ENCODE measurements at regions not wholly inside any gene's neighbourhood (a gene's known extent, or its start where the extent isn't known, plus 50 kb on each side); places are given as distances from the start of the nearest gene placed in this dataset.

GRCh38 chr5:163815240-163815791, 309.9 kb downstream of the MAT2B start:
- DNase-seq, result no peak
- Mint-ChIP-seq H3K27ac (no peak overlapping the region), H3K36me3 (peaks cover 0 to 5% of the 10 kb centered on the region in 2 donors), H3K27me3 (no peaks in the 10 kb centered on the region), H3K4me3 (no peak overlapping the region), H3K9me3 (peaks cover 5 to 9% of the 10 kb centered on the region in 2 donors), H3K4me1 (peaks cover 0 to 3% of the 10 kb centered on the region in 2 donors)
- ATAC-seq (replicated peaks), result no peak

- H3K36me3 Mint-ChIP-seq, result peaks cover 2 to 9% of the 10 kb centered on the region in 2 donors
- H3K9me3 Mint-ChIP-seq, result peaks cover 9 to 18% of the 10 kb centered on the region in 2 donors
- no peak overlapping the region for H3K27ac Mint-ChIP-seq
- H3K27me3 Mint-ChIP-seq, result no peaks in the 10 kb centered on the region
- no peak overlapping the region for H3K4me3 Mint-ChIP-seq
- no peak for DNase-seq
- H3K4me1 Mint-ChIP-seq, result no peaks in the 10 kb centered on the region
- no peak for ATAC-seq (replicated peaks)
Measured at GRCh38 chr5:163821142-163821541, 315.7 kb downstream of the MAT2B start.

DNA sequence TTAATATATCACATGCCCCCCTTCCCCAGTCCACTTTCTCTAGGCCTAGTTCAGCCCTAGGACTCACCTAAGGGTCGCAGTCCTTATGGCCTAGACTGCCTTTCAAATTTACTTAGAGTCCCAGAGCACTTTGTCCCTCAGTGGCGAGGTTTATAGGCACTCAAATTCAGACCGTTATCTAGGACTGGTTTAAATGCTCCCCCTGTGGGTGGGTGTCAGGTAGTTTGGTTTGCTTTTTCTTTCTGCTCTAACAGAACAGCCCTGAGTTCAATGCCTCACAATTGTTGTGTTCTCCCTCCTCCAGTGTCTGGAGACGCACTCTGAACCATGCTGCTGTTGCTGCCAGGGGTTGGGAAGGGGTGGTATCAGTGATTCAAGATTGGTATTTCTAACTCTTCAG, 317.1 kb downstream of the MAT2B start:
- Mint-ChIP-seq H3K36me3 (peaks cover 2 to 9% of the 10 kb centered on the region in 2 donors), H3K4me3 (no peak overlapping the region), H3K9me3 (peaks cover 9 to 14% of the 10 kb centered on the region in 2 donors), H3K4me1 (no peaks in the 10 kb centered on the region), H3K27me3 (no peaks in the 10 kb centered on the region), H3K27ac (peak overlapping the region; percentile 33)
- ATAC-seq (replicated peaks) (no peak), DNase-seq (no peak)

GRCh38 chr5:163825661-163826060, 320.2 kb downstream of the MAT2B start:
- no peak overlapping the region for H3K27ac Mint-ChIP-seq
- H3K9me3 Mint-ChIP-seq, result peaks cover 4 to 7% of the 10 kb centered on the region in 2 donors
- no peak for ATAC-seq (replicated peaks)
- H3K27me3 Mint-ChIP-seq, result no peaks in the 10 kb centered on the region
- peaks cover under 1 to 2% of the 10 kb centered on the region in 2 donors for H3K36me3 Mint-ChIP-seq
- no peak overlapping the region for H3K4me3 Mint-ChIP-seq
- peaks cover under 1 to 2% of the 10 kb centered on the region in 2 donors for H3K4me1 Mint-ChIP-seq
- no peak for DNase-seq

DNA sequence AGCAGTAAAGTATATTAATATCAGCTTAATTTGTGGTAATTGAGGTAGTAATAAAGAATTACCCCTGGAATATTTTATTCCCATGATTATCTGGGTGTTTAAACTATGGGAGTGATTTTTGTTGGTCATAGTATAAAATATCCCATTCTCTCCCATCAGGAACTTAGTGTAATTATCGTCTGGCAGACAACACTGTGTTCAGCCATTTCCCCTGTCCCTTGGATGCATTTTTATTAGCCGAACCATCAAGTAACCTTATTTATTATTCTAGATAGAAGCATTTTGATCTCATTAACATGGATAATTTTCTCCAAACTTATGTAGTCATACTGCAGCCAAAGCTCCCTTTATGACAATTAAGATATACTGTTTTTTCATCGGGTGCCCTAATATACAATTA, 320.8 kb downstream of the MAT2B start:
- H3K36me3 Mint-ChIP-seq, result peaks cover 0 to 5% of the 10 kb centered on the region in 2 donors
- H3K9me3 Mint-ChIP-seq, result peaks cover 1 to 4% of the 10 kb centered on the region in 2 donors
- peaks cover 4 to 6% of the 10 kb centered on the region in 2 donors for H3K4me1 Mint-ChIP-seq
- H3K27ac Mint-ChIP-seq, result no peak overlapping the region
- ATAC-seq (replicated peaks) (no peak), DNase-seq (no peak)
- no peak overlapping the region for H3K4me3 Mint-ChIP-seq
- H3K27me3 Mint-ChIP-seq, result no peaks in the 10 kb centered on the region

- H3K27me3 Mint-ChIP-seq, result no peaks in the 10 kb centered on the region
- H3K4me1 Mint-ChIP-seq, result peaks cover 8 to 19% of the 10 kb centered on the region in 2 donors
- ATAC-seq (replicated peaks) (no peak), DNase-seq (no peak)
- H3K27ac Mint-ChIP-seq, result no peak overlapping the region
- H3K36me3 Mint-ChIP-seq, result peaks cover 0 to 3% of the 10 kb centered on the region in 2 donors
- no peak overlapping the region for H3K4me3 Mint-ChIP-seq
- H3K9me3 Mint-ChIP-seq, result peaks cover 0 to 5% of the 10 kb centered on the region in 2 donors
Measured at GRCh38 chr5:163832155-163832554, 326.7 kb downstream of the MAT2B start.

DNA sequence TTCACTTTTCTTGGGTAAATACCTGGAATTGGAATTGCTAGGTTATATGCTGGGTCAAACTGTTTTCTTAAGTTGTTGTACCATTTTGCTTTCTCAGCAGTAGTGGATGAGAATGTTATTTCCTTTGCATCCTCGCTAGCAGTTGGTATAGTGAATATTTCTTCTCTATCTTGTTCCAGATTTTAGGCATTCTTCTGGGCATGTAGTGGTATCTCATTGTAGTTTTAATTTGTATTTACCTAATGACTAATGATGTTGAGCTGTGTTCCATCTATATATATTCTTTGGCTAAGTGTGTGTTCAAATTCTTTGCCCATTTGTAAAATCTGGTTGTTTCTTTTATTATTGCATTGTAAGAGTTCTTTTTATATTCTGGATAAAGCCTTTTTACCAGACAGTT, 333.3 kb downstream of the MAT2B start:
- H3K4me3 Mint-ChIP-seq, result no peak overlapping the region
- ATAC-seq (replicated peaks) (no peak), DNase-seq (no peak)

DNA sequence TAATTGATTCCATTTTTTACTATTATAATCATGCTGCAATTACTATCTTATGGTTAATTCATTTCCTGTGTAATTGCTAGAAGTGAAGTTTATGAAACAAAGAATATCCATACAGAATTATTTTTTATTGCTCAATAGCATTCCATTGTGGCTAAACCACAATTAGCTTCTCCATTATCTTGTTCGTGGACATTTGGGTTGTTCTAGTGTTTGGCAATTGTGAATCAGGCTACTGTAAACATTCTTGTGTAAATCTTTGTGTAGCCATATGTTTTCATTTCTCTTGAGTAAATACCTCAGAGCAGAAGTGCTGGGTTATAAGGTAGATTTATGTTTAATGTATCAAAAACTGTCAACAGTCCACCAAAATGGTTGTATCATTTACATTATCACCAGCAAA, 341.1 kb downstream of the MAT2B start:
- Mint-ChIP-seq H3K36me3 (peaks cover 0 to 2% of the 10 kb centered on the region in 2 donors), H3K9me3 (peaks cover 0 to 4% of the 10 kb centered on the region in 2 donors), H3K27me3 (no peaks in the 10 kb centered on the region), H3K27ac (no peak overlapping the region), H3K4me1 (no peaks in the 10 kb centered on the region), H3K4me3 (no peak overlapping the region)
- ATAC-seq (replicated peaks) (no peak), DNase-seq (no peak)

More for the DNA sequence above, 333.3 kb downstream of the MAT2B start:
- Mint-ChIP-seq H3K36me3 (no peaks in the 10 kb centered on the region), H3K27me3 (no peaks in the 10 kb centered on the region), H3K27ac (no peak overlapping the region), H3K4me1 (peaks cover 2 to 7% of the 10 kb centered on the region in 2 donors), H3K9me3 (peaks cover 0 to 2% of the 10 kb centered on the region in 2 donors)

GRCh38 chr5:163855754-163856153, 350.3 kb downstream of the MAT2B start:
- Mint-ChIP-seq H3K9me3 (peaks cover 20 to 28% of the 10 kb centered on the region in 2 donors), H3K27me3 (no peaks in the 10 kb centered on the region), H3K36me3 (peaks cover 6 to 23% of the 10 kb centered on the region in 2 donors), H3K4me3 (no peak overlapping the region), H3K4me1 (no peaks in the 10 kb centered on the region), H3K27ac (no peak overlapping the region)
- no peak for DNase-seq
- no peak for ATAC-seq (replicated peaks)

GRCh38 chr5:163861670-163862069, 356.3 kb downstream of the MAT2B start:
- Mint-ChIP-seq H3K27ac (no peak overlapping the region), H3K9me3 (peaks cover 4 to 9% of the 10 kb centered on the region in 2 donors), H3K4me3 (no peak overlapping the region), H3K4me1 (no peaks in the 10 kb centered on the region), H3K36me3 (peaks cover 0 to 3% of the 10 kb centered on the region in 2 donors), H3K27me3 (peaks cover 0 to 4% of the 10 kb centered on the region in 2 donors)
- ATAC-seq (replicated peaks) (no peak), DNase-seq (no peak)

DNA sequence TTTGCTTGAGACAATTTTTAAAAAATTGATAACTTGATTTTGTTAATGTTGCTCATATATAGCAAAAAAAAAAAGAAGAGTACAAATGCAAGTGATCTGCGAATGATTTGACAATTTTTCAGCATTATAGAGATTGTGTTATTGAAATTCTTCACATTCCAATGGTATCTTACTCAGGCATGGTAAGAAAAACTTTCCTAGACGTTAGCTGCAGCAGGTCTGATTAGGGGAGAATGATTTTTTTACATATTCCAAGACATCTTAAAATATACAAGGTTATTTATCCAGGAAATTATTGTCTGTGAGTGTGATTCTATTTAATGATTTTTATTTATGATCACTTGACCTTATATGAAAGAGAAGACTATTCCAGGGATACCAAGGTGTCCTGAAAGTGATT, 361.9 kb downstream of the MAT2B start:
- Mint-ChIP-seq H3K4me1 (no peaks in the 10 kb centered on the region), H3K4me3 (no peak overlapping the region), H3K27ac (no peak overlapping the region), H3K27me3 (peaks cover 0 to 8% of the 10 kb centered on the region in 2 donors), H3K36me3 (no peaks in the 10 kb centered on the region), H3K9me3 (peaks cover 0 to 2% of the 10 kb centered on the region in 2 donors)
- DNase-seq (no peak), ATAC-seq (replicated peaks) (no peak)

GRCh38 chr5:163867738-163868137, 362.3 kb downstream of the MAT2B start:
- ATAC-seq (replicated peaks) (no peak), DNase-seq (no peak)
- H3K36me3 Mint-ChIP-seq, result no peaks in the 10 kb centered on the region
- peaks cover 0 to 2% of the 10 kb centered on the region in 2 donors for H3K9me3 Mint-ChIP-seq
- H3K4me3 Mint-ChIP-seq, result no peak overlapping the region
- H3K27me3 Mint-ChIP-seq, result peaks cover 0 to 8% of the 10 kb centered on the region in 2 donors
- H3K4me1 Mint-ChIP-seq, result no peaks in the 10 kb centered on the region
- no peak overlapping the region for H3K27ac Mint-ChIP-seq

- DNase-seq (no peak), ATAC-seq (replicated peaks) (no peak)
- no peak overlapping the region for H3K27ac Mint-ChIP-seq
- peaks cover 0 to 2% of the 10 kb centered on the region in 2 donors for H3K9me3 Mint-ChIP-seq
- H3K27me3 Mint-ChIP-seq, result peaks cover 0 to 8% of the 10 kb centered on the region in 2 donors
- H3K36me3 Mint-ChIP-seq, result no peaks in the 10 kb centered on the region
- H3K4me1 Mint-ChIP-seq, result peaks cover 0 to 2% of the 10 kb centered on the region in 2 donors
- H3K4me3 Mint-ChIP-seq, result no peak overlapping the region
Measured at GRCh38 chr5:163869581-163869980, 364.2 kb downstream of the MAT2B start.

DNA sequence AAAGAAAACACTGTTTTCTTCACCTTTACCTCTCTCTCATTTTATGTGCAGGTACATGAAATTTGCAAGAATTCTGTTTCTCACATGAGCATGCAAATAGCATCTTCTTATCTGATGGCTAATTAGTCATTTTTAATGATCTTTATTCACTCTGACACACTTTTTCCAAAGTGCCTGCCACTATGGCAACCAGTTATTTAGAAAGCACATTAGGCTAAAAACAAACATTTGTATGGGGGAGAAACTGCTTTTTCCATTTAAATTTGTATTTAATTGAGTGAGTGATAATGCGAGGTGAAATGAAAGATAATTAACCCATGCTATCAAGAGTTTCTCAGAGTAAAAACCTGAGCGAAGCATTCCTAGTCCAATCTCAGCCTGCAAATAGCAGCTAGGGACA, 365.0 kb downstream of the MAT2B start:
- DNase-seq (no peak), ATAC-seq (replicated peaks) (no peak)
- peaks cover 0 to 4% of the 10 kb centered on the region in 2 donors for H3K27me3 Mint-ChIP-seq
- peaks cover 0 to 2% of the 10 kb centered on the region in 2 donors for H3K4me1 Mint-ChIP-seq
- H3K36me3 Mint-ChIP-seq, result no peaks in the 10 kb centered on the region
- H3K4me3 Mint-ChIP-seq, result no peak overlapping the region
- H3K9me3 Mint-ChIP-seq, result no peaks in the 10 kb centered on the region
- no peak overlapping the region for H3K27ac Mint-ChIP-seq

DNA sequence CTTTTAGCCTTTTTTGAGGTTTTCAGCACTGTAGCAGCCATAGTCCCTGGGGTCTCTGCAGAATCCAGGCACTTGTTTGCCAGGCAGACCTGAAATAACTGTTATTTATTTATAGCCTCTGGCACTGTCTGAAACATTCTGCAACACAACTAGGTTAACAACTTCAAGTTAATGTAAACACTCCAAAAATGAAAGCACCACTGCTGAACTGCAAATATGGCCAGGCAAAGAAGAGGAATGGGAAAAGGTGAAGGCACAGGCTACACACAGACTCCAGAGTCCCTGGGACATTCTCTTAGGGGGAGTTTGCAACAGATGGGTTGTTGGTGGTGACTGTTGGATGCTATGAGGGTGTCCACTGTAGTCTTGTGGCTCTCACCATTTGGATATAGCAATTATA, 369.0 kb downstream of the MAT2B start:
- Mint-ChIP-seq H3K4me1 (peaks cover 0 to 2% of the 10 kb centered on the region in 2 donors), H3K36me3 (no peaks in the 10 kb centered on the region), H3K9me3 (no peaks in the 10 kb centered on the region), H3K27me3 (peaks cover 0 to 2% of the 10 kb centered on the region in 2 donors), H3K27ac (no peak overlapping the region), H3K4me3 (no peak overlapping the region)
- ATAC-seq (replicated peaks), result no peak
- DNase-seq, result no peak

Data from stimulated activated naive B cell treated with anti-CD40 and anti-IgM and Interleukin-4, amounts not matched to agents 10 μg/mL and 1 μg/mL and 100 μg/mL, for 72 hours (primary cell).